ENCODE measurements at regions not wholly inside any gene's neighbourhood (a gene's known extent, or its start where the extent isn't known, plus 50 kb on each side); places are given as distances from the start of the nearest gene placed in this dataset.

DNA sequence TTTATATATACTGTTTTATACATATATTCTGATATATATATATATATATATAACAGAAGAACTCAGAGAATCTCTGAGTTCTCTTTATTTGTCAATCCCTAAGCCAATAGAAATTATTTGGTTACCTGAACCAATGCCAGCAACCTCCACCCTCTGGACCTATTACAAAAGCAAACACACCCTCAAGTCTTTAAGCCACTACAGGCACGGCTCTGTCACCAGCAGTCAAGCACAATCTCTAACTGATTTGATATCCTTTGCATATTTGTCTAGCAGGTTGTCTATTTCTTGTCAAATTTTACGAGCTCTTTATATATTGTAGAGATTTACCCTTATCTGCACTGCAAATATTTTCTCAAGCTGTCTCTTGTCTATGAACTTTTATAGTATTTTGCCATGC is 66.6 kb upstream of the TOPAZ1 start:
- ChIA-PET CTCF (no interaction called here), POLR2A (no interaction called here)
- TF ChIP-seq POLR2AphosphoS5 (IDR thresholded peaks at IDR 0.05; ENCODE audit: low read depth, low read length) (no peak), TCF7L2 (IDR thresholded peaks at IDR 0.05; ENCODE audit: low read depth, low read length) (no peak), SIN3A (IDR thresholded peaks at IDR 0.05; ENCODE audit: borderline replicate concordance, insufficient read depth, low read depth, low read length) (no peak)
- TF ChIP-seq, protein P1, sequence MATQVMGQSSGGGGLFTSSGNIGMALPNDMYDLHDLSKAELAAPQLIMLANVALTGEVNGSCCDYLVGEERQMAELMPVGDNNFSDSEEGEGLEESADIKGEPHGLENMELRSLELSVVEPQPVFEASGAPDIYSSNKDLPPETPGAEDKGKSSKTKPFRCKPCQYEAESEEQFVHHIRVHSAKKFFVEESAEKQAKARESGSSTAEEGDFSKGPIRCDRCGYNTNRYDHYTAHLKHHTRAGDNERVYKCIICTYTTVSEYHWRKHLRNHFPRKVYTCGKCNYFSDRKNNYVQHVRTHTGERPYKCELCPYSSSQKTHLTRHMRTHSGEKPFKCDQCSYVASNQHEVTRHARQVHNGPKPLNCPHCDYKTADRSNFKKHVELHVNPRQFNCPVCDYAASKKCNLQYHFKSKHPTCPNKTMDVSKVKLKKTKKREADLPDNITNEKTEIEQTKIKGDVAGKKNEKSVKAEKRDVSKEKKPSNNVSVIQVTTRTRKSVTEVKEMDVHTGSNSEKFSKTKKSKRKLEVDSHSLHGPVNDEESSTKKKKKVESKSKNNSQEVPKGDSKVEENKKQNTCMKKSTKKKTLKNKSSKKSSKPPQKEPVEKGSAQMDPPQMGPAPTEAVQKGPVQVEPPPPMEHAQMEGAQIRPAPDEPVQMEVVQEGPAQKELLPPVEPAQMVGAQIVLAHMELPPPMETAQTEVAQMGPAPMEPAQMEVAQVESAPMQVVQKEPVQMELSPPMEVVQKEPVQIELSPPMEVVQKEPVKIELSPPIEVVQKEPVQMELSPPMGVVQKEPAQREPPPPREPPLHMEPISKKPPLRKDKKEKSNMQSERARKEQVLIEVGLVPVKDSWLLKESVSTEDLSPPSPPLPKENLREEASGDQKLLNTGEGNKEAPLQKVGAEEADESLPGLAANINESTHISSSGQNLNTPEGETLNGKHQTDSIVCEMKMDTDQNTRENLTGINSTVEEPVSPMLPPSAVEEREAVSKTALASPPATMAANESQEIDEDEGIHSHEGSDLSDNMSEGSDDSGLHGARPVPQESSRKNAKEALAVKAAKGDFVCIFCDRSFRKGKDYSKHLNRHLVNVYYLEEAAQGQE (IDR thresholded peaks at IDR 0.05; ENCODE audit: insufficient read depth in 1 of 2, low read depth in 2 of 2, low read length in 1 of 2), result no peak
- TF ChIP-seq, protein P2, sequence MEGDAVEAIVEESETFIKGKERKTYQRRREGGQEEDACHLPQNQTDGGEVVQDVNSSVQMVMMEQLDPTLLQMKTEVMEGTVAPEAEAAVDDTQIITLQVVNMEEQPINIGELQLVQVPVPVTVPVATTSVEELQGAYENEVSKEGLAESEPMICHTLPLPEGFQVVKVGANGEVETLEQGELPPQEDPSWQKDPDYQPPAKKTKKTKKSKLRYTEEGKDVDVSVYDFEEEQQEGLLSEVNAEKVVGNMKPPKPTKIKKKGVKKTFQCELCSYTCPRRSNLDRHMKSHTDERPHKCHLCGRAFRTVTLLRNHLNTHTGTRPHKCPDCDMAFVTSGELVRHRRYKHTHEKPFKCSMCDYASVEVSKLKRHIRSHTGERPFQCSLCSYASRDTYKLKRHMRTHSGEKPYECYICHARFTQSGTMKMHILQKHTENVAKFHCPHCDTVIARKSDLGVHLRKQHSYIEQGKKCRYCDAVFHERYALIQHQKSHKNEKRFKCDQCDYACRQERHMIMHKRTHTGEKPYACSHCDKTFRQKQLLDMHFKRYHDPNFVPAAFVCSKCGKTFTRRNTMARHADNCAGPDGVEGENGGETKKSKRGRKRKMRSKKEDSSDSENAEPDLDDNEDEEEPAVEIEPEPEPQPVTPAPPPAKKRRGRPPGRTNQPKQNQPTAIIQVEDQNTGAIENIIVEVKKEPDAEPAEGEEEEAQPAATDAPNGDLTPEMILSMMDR (IDR thresholded peaks at IDR 0.05), result no peak
- ATAC-seq, result no peak
- Histone ChIP-seq H3K36me3 (ENCODE audit: control insufficient read depth, insufficient read depth, low read length) (no peaks in the 10 kb centered on the region), H3K27ac (ENCODE audit: low read length) (no peak overlapping the region), H3K9me3 (ENCODE audit: control insufficient read depth, insufficient read depth, low read depth, low read length) (no peaks in the 10 kb centered on the region), H3K27me3 (ENCODE audit: control insufficient read depth, insufficient read depth, low read length) (no peaks in the 10 kb centered on the region; the same call in 1 of the 2 replicates), H3K4me1 (ENCODE audit: control insufficient read depth, insufficient read depth, low read length) (no peaks in the 10 kb centered on the region), H3K4me3 (ENCODE audit: low read depth in 2 of 2, low read length in 2 of 2) (no peak overlapping the region)
- DNase-seq (ENCODE audit: low read depth, low spot score), result no peak
- in situ Hi-C loops (cut with HindIII; ENCODE audit: low pct_unique_long_range_greater_than_20kb, low sequenced_read_pairs), result no loop called here
- intact Hi-C loops (cut with micrococcal nuclease; ENCODE audit: unreplicated experiment), result no loop called here
- no TSS peak for BruUV-seq (replicated peaks)

DNA sequence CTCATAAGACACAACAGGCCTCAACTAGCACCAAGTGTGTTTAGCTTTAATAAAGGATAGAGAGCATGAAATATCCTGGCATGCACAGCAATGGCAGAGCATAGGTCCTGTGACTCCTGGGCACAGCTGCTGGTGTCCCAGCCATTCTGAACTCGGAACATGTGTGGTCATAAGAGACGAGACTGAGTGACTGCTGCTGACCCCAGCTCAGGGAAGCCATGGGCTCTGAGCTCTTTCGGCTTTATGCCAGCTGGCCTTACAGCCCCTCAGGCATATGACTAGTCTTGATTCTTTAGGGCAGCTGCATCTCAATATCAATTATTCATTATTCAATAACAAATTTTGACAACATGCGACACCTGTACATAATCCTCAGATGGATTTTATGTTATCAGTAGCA is 62.4 kb upstream of the TOPAZ1 start:
- intact Hi-C loops (cut with micrococcal nuclease; ENCODE audit: unreplicated experiment), result no loop called here
- TF ChIP-seq POLR2AphosphoS5 (IDR thresholded peaks at IDR 0.05; ENCODE audit: low read depth, low read length), result no peak
- TF ChIP-seq, protein P2 (IDR thresholded peaks at IDR 0.05), result no peak
- TF ChIP-seq, protein P1 (IDR thresholded peaks at IDR 0.05; ENCODE audit: insufficient read depth in 1 of 2, low read depth in 2 of 2, low read length in 1 of 2), result no peak
- TF ChIP-seq SIN3A (IDR thresholded peaks at IDR 0.05; ENCODE audit: borderline replicate concordance, insufficient read depth, low read depth, low read length), result no peak
- no peak for TF ChIP-seq TCF7L2 (IDR thresholded peaks at IDR 0.05; ENCODE audit: low read depth, low read length)
- Histone ChIP-seq H3K9me3 (ENCODE audit: control insufficient read depth, insufficient read depth, low read depth, low read length) (no peaks in the 10 kb centered on the region), H3K27me3 (ENCODE audit: control insufficient read depth, insufficient read depth, low read length) (peaks cover 5% of the 10 kb centered on the region; the same call in 1 of the 2 replicates), H3K4me3 (ENCODE audit: low read depth in 2 of 2, low read length in 2 of 2) (no peak overlapping the region), H3K36me3 (ENCODE audit: control insufficient read depth, insufficient read depth, low read length) (no peaks in the 10 kb centered on the region), H3K27ac (ENCODE audit: low read length) (no peak overlapping the region), H3K4me1 (ENCODE audit: control insufficient read depth, insufficient read depth, low read length) (no peaks in the 10 kb centered on the region)
- ATAC-seq, result no peak
- no peak for DNase-seq (ENCODE audit: low read depth, low spot score)
- ChIA-PET CTCF (no interaction called here), POLR2A (no interaction called here)
- in situ Hi-C loops (cut with HindIII; ENCODE audit: low pct_unique_long_range_greater_than_20kb, low sequenced_read_pairs), result no loop called here
- no TSS peak for BruUV-seq (replicated peaks)

All from Panc1 (cell line).